Calu3 (cell line): ENCODE measurements at regions not wholly inside any gene's neighbourhood (a gene's known extent, or its start where the extent isn't known, plus 50 kb on each side); places are given as distances from the start of the nearest gene placed in this dataset.

Source experiments
- BruUV-seq: library from RNA; stranded (reverse); fragments of 400-500 nt; replicated peaks from 2 replicates; lab custom pipeline; 2021; lab: Mats Ljungman, UMichigan
- CTCF ChIA-PET: fragments of 300-600 bp; sonication (Branson Sonifier 250); formaldehyde crosslinking; loops from one replicate; lab custom pipeline; 2022; ENCODE audit warnings: antibody characterized with exemption; lab: Charles Lee
- DNase-seq: peaks from one replicate; pipeline ENCODE4 v3.0.0; 2022
- H3K27ac Mint-ChIP-seq: one replicate; pipeline ENCODE4 v1.8.0; 2022; ENCODE audit warnings: mixed read lengths; ENCODE audit not compliant: unreplicated experiment
- H3K27me3 Mint-ChIP-seq: one replicate; pipeline ENCODE4 v1.8.0; 2022; ENCODE audit warnings: mixed read lengths; ENCODE audit not compliant: unreplicated experiment
- H3K36me3 Mint-ChIP-seq: one replicate; pipeline ENCODE4 v1.8.0; 2022; ENCODE audit warnings: mild to moderate bottlenecking, moderate library complexity, mixed read lengths; ENCODE audit not compliant: insufficient read depth, unreplicated experiment
- H3K4me1 Mint-ChIP-seq: one replicate; pipeline ENCODE4 v1.8.0; 2022; ENCODE audit warnings: mild to moderate bottlenecking, low read depth, mixed read lengths; ENCODE audit not compliant: unreplicated experiment
- H3K4me3 Mint-ChIP-seq: one replicate; pipeline ENCODE4 v1.8.0; 2022; ENCODE audit warnings: mild to moderate bottlenecking, low read depth, moderate library complexity, mixed read lengths; ENCODE audit not compliant: unreplicated experiment
- H3K9me3 Mint-ChIP-seq: one replicate; pipeline ENCODE4 v1.8.0; 2022; ENCODE audit warnings: low read depth, mixed read lengths; ENCODE audit not compliant: unreplicated experiment
- CTCF ChIP-seq: fragments of 200-600 bp; IDR thresholded peaks from one replicate; pipeline ENCODE4 v1.8.0; 2022; ENCODE audit warnings: antibody characterized with exemption; ENCODE audit not compliant: unreplicated experiment
- intact Hi-C: fragments of 100-400 bp; cut with micrococcal nuclease; formaldehyde crosslinking; loops from one replicate; pipeline ENCODE4 v1.10.0; 2022; ENCODE audit not compliant: unreplicated experiment

GRCh38 chr19:31512181-31512970 is 163.1 kb upstream of the TSHZ3 start:
- no peaks in the 10 kb centered on the region for H3K27me3 Mint-ChIP-seq
- H3K36me3 Mint-ChIP-seq, result no peaks in the 10 kb centered on the region
- TF ChIP-seq CTCF, result no peak
- H3K4me3 Mint-ChIP-seq, result no peak overlapping the region
- peaks cover 12% of the 10 kb centered on the region for H3K9me3 Mint-ChIP-seq
- no peak overlapping the region for H3K27ac Mint-ChIP-seq
- H3K4me1 Mint-ChIP-seq, result no peaks in the 10 kb centered on the region
- CTCF ChIA-PET, result no interaction called here
- intact Hi-C loops, result no loop called here
- BruUV-seq, result no TSS peak
- no peak for DNase-seq

- peaks cover 12% of the 10 kb centered on the region for H3K9me3 Mint-ChIP-seq
- CTCF ChIA-PET, result no interaction called here
- no peak overlapping the region for H3K4me3 Mint-ChIP-seq
- no peaks in the 10 kb centered on the region for H3K4me1 Mint-ChIP-seq
- intact Hi-C loops, result no loop called here
- H3K27ac Mint-ChIP-seq, result no peak overlapping the region
- no peak for TF ChIP-seq CTCF
- no peak for DNase-seq
- no TSS peak for BruUV-seq
- no peaks in the 10 kb centered on the region for H3K27me3 Mint-ChIP-seq
- H3K36me3 Mint-ChIP-seq, result no peaks in the 10 kb centered on the region
These were observed 164.6 kb upstream of the TSHZ3 start for GRCh38 chr19:31513841-31514240.

GRCh38 chr19:31515931-31516330 is 166.7 kb upstream of the TSHZ3 start:
- H3K36me3 Mint-ChIP-seq, result no peaks in the 10 kb centered on the region
- TF ChIP-seq CTCF, result no peak
- intact Hi-C loops, result no loop called here
- H3K27ac Mint-ChIP-seq, result no peak overlapping the region
- no TSS peak for BruUV-seq
- peaks cover 15% of the 10 kb centered on the region for H3K9me3 Mint-ChIP-seq
- no peaks in the 10 kb centered on the region for H3K27me3 Mint-ChIP-seq
- no peak overlapping the region for H3K4me3 Mint-ChIP-seq
- CTCF ChIA-PET, result no interaction called here
- no peaks in the 10 kb centered on the region for H3K4me1 Mint-ChIP-seq
- no peak for DNase-seq

GRCh38 chr19:31516756-31517155 is 167.5 kb upstream of the TSHZ3 start:
- no peak for TF ChIP-seq CTCF
- Mint-ChIP-seq H3K4me3 (no peak overlapping the region), H3K36me3 (no peaks in the 10 kb centered on the region), H3K27ac (no peak overlapping the region), H3K27me3 (no peaks in the 10 kb centered on the region), H3K4me1 (no peaks in the 10 kb centered on the region), H3K9me3 (peaks cover 12% of the 10 kb centered on the region)
- CTCF ChIA-PET, result no interaction called here
- intact Hi-C loops, result no loop called here
- no TSS peak for BruUV-seq
- no peak for DNase-seq
